PC-3 (cell line): ENCODE measurements at regions not wholly inside any gene's neighbourhood (a gene's known extent, or its start where the extent isn't known, plus 50 kb on each side); places are given as distances from the start of the nearest gene placed in this dataset.

Experiments used
- ATAC-seq: fragments of 200-7000 bp; cut with Tn5 transposase; 2 replicates; pipeline ENCODE4 v1.9.1; 2020; ENCODE audit warnings: mild to moderate bottlenecking, moderate library complexity
- BruUV-seq: library from RNA; stranded (reverse); fragments of 400-500 nt; replicated peaks from 2 replicates; lab custom pipeline; 2021; lab: Mats Ljungman, UMichigan
- CTCF ChIA-PET: fragments of 300-600 bp; sonication (Branson Sonifier 250); formaldehyde crosslinking; loops from one replicate; lab custom pipeline; 2022; ENCODE audit warnings: antibody characterized with exemption; lab: Charles Lee
- POLR2A ChIA-PET: fragments of 300-600 bp; sonication (Branson Sonifier 250); formaldehyde crosslinking; loops from one replicate; lab custom pipeline; 2022; ENCODE audit warnings: antibody characterized with exemption; ENCODE audit not compliant: unreplicated experiment; lab: Charles Lee
- DNase-seq: peaks from one replicate; pipeline ENCODE4 v3.0.0-alpha.2; 2015
- H2AFZ ChIP-seq: fragments of 300-600 bp; sonication (generic); 2 replicates; pipeline ENCODE4 v1.6.0; 2016; ENCODE audit warnings: antibody characterized with exemption, low read length
- H3F3A ChIP-seq: fragments of 300-600 bp; sonication (generic); one replicate; pipeline ENCODE4 v1.6.0; 2017; ENCODE audit warnings: antibody characterized with exemption, low read length, control low read depth, mild to moderate bottlenecking; ENCODE audit not compliant: unreplicated experiment
- H3K27ac ChIP-seq: fragments of 300-600 bp; sonication (generic); 2 replicates; pipeline ENCODE4 v1.5.1; 2016; ENCODE audit warnings: mild to moderate bottlenecking, low read length
- H3K27me3 ChIP-seq: fragments of 300-600 bp; sonication (generic); 2 replicates; pipeline ENCODE4 v1.6.1; 2016; ENCODE audit warnings: low read length, mixed read lengths
- H3K36me3 ChIP-seq: fragments of 300-600 bp; sonication (generic); 2 replicates; pipeline ENCODE4 v1.6.1; 2016; ENCODE audit warnings: low read depth, mixed run types, low read length, mixed read lengths
- H3K4me1 ChIP-seq: fragments of 300-600 bp; sonication (generic); 2 replicates; pipeline ENCODE4 v1.5.1; 2016; ENCODE audit warnings: low read length; ENCODE audit not compliant: insufficient read depth
- H3K4me2 ChIP-seq: fragments of 300-600 bp; sonication (generic); 2 replicates; pipeline ENCODE4 v1.6.0; 2016; ENCODE audit warnings: low read length
- H3K4me3 ChIP-seq: fragments of 300-600 bp; sonication (generic); 2 replicates; pipeline ENCODE4 v1.5.1; 2016; ENCODE audit warnings: mild to moderate bottlenecking, low read length, mixed read lengths
- H3K79me2 ChIP-seq: fragments of 300-600 bp; sonication (generic); 2 replicates; pipeline ENCODE4 v1.6.1; 2017; ENCODE audit warnings: low read length, mixed read lengths
- H3K9ac ChIP-seq: fragments of 300-600 bp; sonication (generic); 2 replicates; pipeline ENCODE4 v1.6.0; 2016; ENCODE audit warnings: mild to moderate bottlenecking, low read length
- H3K9me2 ChIP-seq: fragments of 300-600 bp; sonication (generic); replicated peaks from 2 replicates; pipeline ENCODE4 v1.6.1; 2016; ENCODE audit warnings: mixed run types, low read length, mixed read lengths
- H3K9me3 ChIP-seq: fragments of 300-600 bp; sonication (generic); 2 replicates; pipeline ENCODE4 v1.6.1; 2016; ENCODE audit warnings: low read length, mixed read lengths
- H4K20me1 ChIP-seq: fragments of 300-600 bp; sonication (generic); 2 replicates; pipeline ENCODE4 v1.6.1; 2016; ENCODE audit warnings: low read length, mixed read lengths
- EZH2 ChIP-seq: fragments of 300-600 bp; sonication (generic); IDR thresholded peaks from one replicate; pipeline ENCODE4 v1.6.1; 2017; ENCODE audit warnings: antibody characterized with exemption, mild to moderate bottlenecking, low read length; ENCODE audit not compliant: unreplicated experiment
- EZH2phosphoT487 ChIP-seq: fragments of 300-600 bp; sonication (generic); IDR thresholded peaks from 2 replicates; pipeline ENCODE4 v1.6.1; 2018; ENCODE audit warnings: mild to moderate bottlenecking, antibody characterized with exemption, low read length, borderline replicate concordance
- intact Hi-C: fragments of 100-400 bp; cut with micrococcal nuclease; formaldehyde crosslinking; loops from 2 replicates; pipeline ENCODE4 v1.9.0; 2023
- TF ChIP-seq, protein P1 (sequence below): fragments of 300-600 bp; sonication (generic); conservative IDR thresholded peaks from 2 replicates; pipeline ENCODE4 v1.5.1; 2017; ENCODE audit warnings: antibody characterized with exemption, low read depth, mild to moderate bottlenecking, low read length

DNA sequence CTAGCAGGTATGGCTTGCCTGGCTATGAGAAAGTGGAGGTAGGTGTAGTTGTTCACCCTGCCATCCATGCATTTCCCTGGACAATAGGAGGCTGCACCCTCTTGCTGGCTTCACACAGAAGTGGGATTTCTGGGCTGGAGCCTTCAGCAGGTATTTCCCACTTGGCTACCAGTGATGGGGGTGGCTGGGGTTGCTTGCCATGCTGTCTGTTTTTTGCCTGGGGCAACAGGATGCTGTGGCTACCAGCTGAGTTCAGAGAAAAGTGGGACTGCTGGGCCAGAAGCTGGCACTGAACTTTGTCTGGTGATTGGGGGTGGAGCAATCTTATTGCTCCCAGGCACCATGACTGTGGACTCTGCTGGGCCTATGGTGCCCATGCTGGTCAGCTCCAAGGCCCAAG is 299.6 kb downstream of the FAM170A start:
- H2AFZ ChIP-seq, result no peak overlapping the region
- H3K4me2 ChIP-seq, result no peak overlapping the region
- BruUV-seq, result no TSS peak
- H4K20me1 ChIP-seq, result no peaks in the 10 kb centered on the region
- H3K9me3 ChIP-seq, result no peaks in the 10 kb centered on the region
- H3K4me3 ChIP-seq, result no peak overlapping the region
- no peak overlapping the region for H3K27ac ChIP-seq
- POLR2A ChIA-PET, result no interaction called here
- no peaks in the 10 kb centered on the region for H3K9me2 ChIP-seq
- no peaks in the 10 kb centered on the region for H3K4me1 ChIP-seq
- no peaks in the 10 kb centered on the region for H3K36me3 ChIP-seq
- ATAC-seq, result no peak
- H3K79me2 ChIP-seq, result no peaks in the 10 kb centered on the region
- DNase-seq, result no peak
- H3F3A ChIP-seq, result no peaks in the 10 kb centered on the region
- TF ChIP-seq, protein P1, sequence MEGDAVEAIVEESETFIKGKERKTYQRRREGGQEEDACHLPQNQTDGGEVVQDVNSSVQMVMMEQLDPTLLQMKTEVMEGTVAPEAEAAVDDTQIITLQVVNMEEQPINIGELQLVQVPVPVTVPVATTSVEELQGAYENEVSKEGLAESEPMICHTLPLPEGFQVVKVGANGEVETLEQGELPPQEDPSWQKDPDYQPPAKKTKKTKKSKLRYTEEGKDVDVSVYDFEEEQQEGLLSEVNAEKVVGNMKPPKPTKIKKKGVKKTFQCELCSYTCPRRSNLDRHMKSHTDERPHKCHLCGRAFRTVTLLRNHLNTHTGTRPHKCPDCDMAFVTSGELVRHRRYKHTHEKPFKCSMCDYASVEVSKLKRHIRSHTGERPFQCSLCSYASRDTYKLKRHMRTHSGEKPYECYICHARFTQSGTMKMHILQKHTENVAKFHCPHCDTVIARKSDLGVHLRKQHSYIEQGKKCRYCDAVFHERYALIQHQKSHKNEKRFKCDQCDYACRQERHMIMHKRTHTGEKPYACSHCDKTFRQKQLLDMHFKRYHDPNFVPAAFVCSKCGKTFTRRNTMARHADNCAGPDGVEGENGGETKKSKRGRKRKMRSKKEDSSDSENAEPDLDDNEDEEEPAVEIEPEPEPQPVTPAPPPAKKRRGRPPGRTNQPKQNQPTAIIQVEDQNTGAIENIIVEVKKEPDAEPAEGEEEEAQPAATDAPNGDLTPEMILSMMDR, result no peak
- intact Hi-C loops, result no loop called here
- no peak overlapping the region for H3K9ac ChIP-seq
- CTCF ChIA-PET, result no interaction called here
- no peaks in the 10 kb centered on the region for H3K27me3 ChIP-seq

DNA sequence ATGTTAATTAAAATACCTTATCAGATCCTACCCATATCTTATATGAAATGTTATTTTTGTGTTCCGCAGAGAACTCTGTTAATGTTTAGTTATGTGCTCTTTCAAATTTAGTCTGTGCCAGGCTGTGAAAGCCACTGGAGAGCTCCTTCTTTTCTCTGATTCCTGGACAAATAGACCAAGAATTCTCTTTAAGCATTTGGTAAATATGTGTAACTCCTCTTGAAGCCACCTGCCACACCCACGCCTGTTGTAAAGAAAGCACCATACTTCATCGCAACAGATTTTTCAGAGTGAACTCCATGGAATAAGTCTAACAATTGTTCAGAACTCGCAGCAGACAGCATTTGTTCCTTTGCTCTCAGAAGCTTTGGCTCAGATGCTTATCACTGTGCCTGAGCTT is 301.1 kb downstream of the FAM170A start:
- H4K20me1 ChIP-seq, result no peaks in the 10 kb centered on the region
- no peaks in the 10 kb centered on the region for H3K36me3 ChIP-seq
- no peak overlapping the region for H3K4me3 ChIP-seq
- H2AFZ ChIP-seq, result no peak overlapping the region
- H3K27ac ChIP-seq, result no peak overlapping the region
- no peak for ATAC-seq
- ChIA-PET POLR2A (no interaction called here), CTCF (no interaction called here)
- H3K9me2 ChIP-seq, result no peaks in the 10 kb centered on the region
- no peak overlapping the region for H3K4me2 ChIP-seq
- no peaks in the 10 kb centered on the region for H3K4me1 ChIP-seq
- TF ChIP-seq, protein P1, result no peak
- TF ChIP-seq EZH2 (no peak), EZH2phosphoT487 (no peak)
- H3F3A ChIP-seq, result no peaks in the 10 kb centered on the region
- intact Hi-C loops, result no loop called here
- no peak overlapping the region for H3K9ac ChIP-seq
- H3K79me2 ChIP-seq, result no peaks in the 10 kb centered on the region
- DNase-seq, result no peak
- no peaks in the 10 kb centered on the region for H3K9me3 ChIP-seq
- H3K27me3 ChIP-seq, result no peaks in the 10 kb centered on the region
- BruUV-seq, result no TSS peak

DNA sequence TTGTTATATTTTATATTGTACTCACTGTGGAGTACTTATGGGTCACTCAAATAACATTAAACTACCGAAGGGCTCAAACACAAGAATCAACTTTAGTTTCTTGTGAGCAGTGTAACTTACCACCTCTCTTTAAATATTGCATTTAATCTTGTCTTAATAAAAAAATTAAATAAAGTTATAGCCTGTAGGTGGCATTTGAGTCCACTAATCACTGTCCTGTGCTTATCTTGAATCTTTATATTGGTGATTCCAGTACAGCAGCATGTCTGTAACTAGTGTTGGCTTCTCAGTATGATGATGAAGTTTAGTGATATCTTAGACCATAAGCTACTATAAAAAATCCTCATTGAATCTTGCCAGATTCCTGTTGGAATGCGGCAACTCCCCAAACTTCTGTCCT is 313.8 kb downstream of the FAM170A start:
- Histone ChIP-seq H3K4me2 (no peak overlapping the region), H3K27me3 (no peaks in the 10 kb centered on the region), H2AFZ (no peak overlapping the region), H3K27ac (no peak overlapping the region), H4K20me1 (no peaks in the 10 kb centered on the region), H3K9me3 (no peaks in the 10 kb centered on the region), H3K79me2 (no peaks in the 10 kb centered on the region), H3K9ac (no peak overlapping the region), H3K36me3 (no peaks in the 10 kb centered on the region), H3F3A (no peaks in the 10 kb centered on the region), H3K4me1 (no peaks in the 10 kb centered on the region), H3K9me2 (no peaks in the 10 kb centered on the region), H3K4me3 (no peak overlapping the region)
- DNase-seq (peak; percentile 26), ATAC-seq (peak; percentile 63)
- TF ChIP-seq EZH2, result no peak
- TF ChIP-seq, protein P1, result peak; percentile 51; the same call in 1 of the 2 replicates
- no peak for TF ChIP-seq EZH2phosphoT487
- ChIA-PET POLR2A (no interaction called here), CTCF (no interaction called here)
- intact Hi-C loops, result loop anchor here (1.0 to 10.0 kb wide), 6 partner anchors 114 to 859 kb away; no protein-coding TSS in a partner anchor
- no TSS peak for BruUV-seq
